SU-DHL-6 (cell line): ENCODE measurements at regions not wholly inside any gene's neighbourhood (a gene's known extent, or its start where the extent isn't known, plus 50 kb on each side); places are given as distances from the start of the nearest gene placed in this dataset.

Source experiments
- EZH2phosphoT487 ChIP-seq: fragments of 200-600 bp; sonication (generic), shearing (Covaris generic); conservative IDR thresholded peaks from 2 replicates; pipeline ENCODE4 v1.6.1; 2018; ENCODE audit warnings: mild to moderate bottlenecking, antibody characterized with exemption, low read length, moderate library complexity, mixed read lengths
- TF ChIP-seq, protein P1 (sequence below): fragments of 200-600 bp; sonication (generic); IDR thresholded peaks from one replicate; pipeline ENCODE4 v1.5.1; 2017; ENCODE audit warnings: antibody characterized with exemption, mild to moderate bottlenecking, low read length, moderate library complexity; ENCODE audit not compliant: insufficient read depth, poor library complexity, severe bottlenecking

DNA sequence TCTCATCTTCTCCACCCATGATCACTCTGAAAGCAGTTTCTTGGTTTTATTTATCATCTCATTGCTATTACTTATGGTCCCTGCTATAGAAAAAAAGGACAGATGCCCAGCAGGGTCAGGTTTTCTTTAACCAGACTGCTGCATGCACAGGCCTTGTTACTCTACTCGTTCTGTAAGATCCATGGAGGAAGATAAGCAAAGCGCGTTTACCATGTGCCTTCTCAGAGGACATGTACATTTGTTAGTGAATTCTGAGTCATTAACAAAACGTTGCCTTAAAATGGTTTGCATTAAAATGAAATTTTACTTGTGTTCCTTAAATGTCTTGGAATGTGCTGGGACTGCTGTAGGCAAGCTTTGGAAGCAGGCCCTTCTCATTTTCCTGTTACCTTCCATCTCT is 657.3 kb upstream of the KCNMB2 start:
- TF ChIP-seq, protein P1, sequence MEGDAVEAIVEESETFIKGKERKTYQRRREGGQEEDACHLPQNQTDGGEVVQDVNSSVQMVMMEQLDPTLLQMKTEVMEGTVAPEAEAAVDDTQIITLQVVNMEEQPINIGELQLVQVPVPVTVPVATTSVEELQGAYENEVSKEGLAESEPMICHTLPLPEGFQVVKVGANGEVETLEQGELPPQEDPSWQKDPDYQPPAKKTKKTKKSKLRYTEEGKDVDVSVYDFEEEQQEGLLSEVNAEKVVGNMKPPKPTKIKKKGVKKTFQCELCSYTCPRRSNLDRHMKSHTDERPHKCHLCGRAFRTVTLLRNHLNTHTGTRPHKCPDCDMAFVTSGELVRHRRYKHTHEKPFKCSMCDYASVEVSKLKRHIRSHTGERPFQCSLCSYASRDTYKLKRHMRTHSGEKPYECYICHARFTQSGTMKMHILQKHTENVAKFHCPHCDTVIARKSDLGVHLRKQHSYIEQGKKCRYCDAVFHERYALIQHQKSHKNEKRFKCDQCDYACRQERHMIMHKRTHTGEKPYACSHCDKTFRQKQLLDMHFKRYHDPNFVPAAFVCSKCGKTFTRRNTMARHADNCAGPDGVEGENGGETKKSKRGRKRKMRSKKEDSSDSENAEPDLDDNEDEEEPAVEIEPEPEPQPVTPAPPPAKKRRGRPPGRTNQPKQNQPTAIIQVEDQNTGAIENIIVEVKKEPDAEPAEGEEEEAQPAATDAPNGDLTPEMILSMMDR: no peak
- no peak for TF ChIP-seq EZH2phosphoT487
